Stimulated activated CD4-positive, alpha-beta T cell treated with anti-CD3 and anti-CD28 coated beads, Interleukin-2, amount 100 ng/mL, for 48 hours (primary cell): ENCODE measurements at regions not wholly inside any gene's neighbourhood (a gene's known extent, or its start where the extent isn't known, plus 50 kb on each side); places are given as distances from the start of the nearest gene placed in this dataset.

Source experiments
- DNase-seq, 2 donors: peaks; one replicate each; pipeline ENCODE4 v3.0.0-alpha.2; 2020

GRCh38 chr20:60817891-60818290 lies 434.2 kb upstream of the CDH4 start:
- DNase-seq: no peak

GRCh38 chr20:60819511-60819910 lies 432.6 kb upstream of the CDH4 start:
- no peak for DNase-seq

GRCh38 chr20:60820149-60820548 lies 431.9 kb upstream of the CDH4 start:
- no peak for DNase-seq

GRCh38 chr20:60820918-60821317 lies 431.1 kb upstream of the CDH4 start:
- DNase-seq: no peak

GRCh38 chr20:60822699-60823607 lies 429.1 kb upstream of the CDH4 start:
- DNase-seq: no peak

- no peak for DNase-seq
These were observed 416.2 kb upstream of the CDH4 start for GRCh38 chr20:60835876-60836275.

- no peak for DNase-seq
These were observed 414.8 kb upstream of the CDH4 start for GRCh38 chr20:60837173-60837770.

GRCh38 chr20:60838297-60838696 lies 413.8 kb upstream of the CDH4 start:
- DNase-seq: no peak

GRCh38 chr20:60840971-60841370 lies 411.1 kb upstream of the CDH4 start:
- DNase-seq: no peak

- no peak for DNase-seq
These were observed 406.9 kb upstream of the CDH4 start for GRCh38 chr20:60845146-60845545.

- DNase-seq: no peak
These were observed 400.0 kb upstream of the CDH4 start for GRCh38 chr20:60851826-60852704.

GRCh38 chr20:60857708-60858107 lies 394.4 kb upstream of the CDH4 start:
- DNase-seq: no peak

GRCh38 chr20:60862601-60863000 lies 389.5 kb upstream of the CDH4 start:
- no peak for DNase-seq

GRCh38 chr20:60863548-60863947 lies 388.5 kb upstream of the CDH4 start:
- no peak for DNase-seq

- no peak for DNase-seq
These were observed 384.5 kb upstream of the CDH4 start for GRCh38 chr20:60867589-60867988.

- no peak for DNase-seq
These were observed 383.7 kb upstream of the CDH4 start for GRCh38 chr20:60868316-60868891.

GRCh38 chr20:60869087-60869486 lies 383.0 kb upstream of the CDH4 start:
- no peak for DNase-seq

- no peak for DNase-seq
These were observed 382.4 kb upstream of the CDH4 start for GRCh38 chr20:60869625-60870024.

- DNase-seq: no peak
These were observed 382.0 kb upstream of the CDH4 start for GRCh38 chr20:60870040-60870439.

GRCh38 chr20:60872224-60872623 lies 379.8 kb upstream of the CDH4 start:
- no peak for DNase-seq

GRCh38 chr20:60877071-60877857 lies 374.8 kb upstream of the CDH4 start:
- no peak for DNase-seq

GRCh38 chr20:60882836-60883235 lies 369.2 kb upstream of the CDH4 start:
- DNase-seq: no peak
